Keratinocyte (primary cell): ENCODE measurements at regions not wholly inside any gene's neighbourhood (a gene's known extent, or its start where the extent isn't known, plus 50 kb on each side); places are given as distances from the start of the nearest gene placed in this dataset.

Experiments used
- EZH2 ChIP-seq: IDR thresholded peaks from one replicate; pipeline ENCODE4 v1.6.1; 2012; ENCODE audit warnings: inconsistent platforms, mild to moderate bottlenecking, low read length, moderate library complexity
- TF ChIP-seq, protein P1 (sequence below), 3 experiments: IDR thresholded peaks in 1 of 3; conservative IDR thresholded peaks in 1 of 3; optimal IDR thresholded peaks in 1 of 3; 2 replicates in 2 of 3; 3 replicates in 1 of 3; pipeline versions ENCODE3 to v1.5.1; 2011; ENCODE audit warnings: low read length in 3 of 3, mild to moderate bottlenecking in 3 of 3, moderate library complexity in 2 of 3, control low read depth in 1 of 3, inconsistent platforms in 1 of 3; ENCODE audit not compliant: insufficient read depth in 2 of 3; ENCODE audit errors: extremely low read depth in 1 of 3

DNA sequence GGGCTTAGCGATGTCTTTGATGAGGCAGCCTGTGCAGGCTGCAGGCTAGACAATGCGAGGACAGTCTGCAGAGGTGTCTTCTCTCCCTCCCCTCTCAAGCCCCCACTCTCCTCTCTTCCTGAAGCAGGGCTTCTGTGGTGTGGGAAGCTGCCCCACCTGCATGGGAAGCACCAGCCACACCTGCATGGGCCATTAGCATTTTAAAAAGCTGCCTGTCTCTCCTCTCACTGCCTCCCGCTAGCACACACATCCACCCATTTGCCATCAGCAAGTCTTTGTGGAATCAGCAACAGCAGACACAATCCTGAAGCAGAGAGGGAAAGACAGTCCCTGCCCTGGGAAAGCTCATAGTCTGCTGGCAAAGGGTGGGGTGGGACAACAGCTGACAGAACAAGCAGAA, 53.1 kb downstream of the NAV1 start:
- TF ChIP-seq, protein P1, sequence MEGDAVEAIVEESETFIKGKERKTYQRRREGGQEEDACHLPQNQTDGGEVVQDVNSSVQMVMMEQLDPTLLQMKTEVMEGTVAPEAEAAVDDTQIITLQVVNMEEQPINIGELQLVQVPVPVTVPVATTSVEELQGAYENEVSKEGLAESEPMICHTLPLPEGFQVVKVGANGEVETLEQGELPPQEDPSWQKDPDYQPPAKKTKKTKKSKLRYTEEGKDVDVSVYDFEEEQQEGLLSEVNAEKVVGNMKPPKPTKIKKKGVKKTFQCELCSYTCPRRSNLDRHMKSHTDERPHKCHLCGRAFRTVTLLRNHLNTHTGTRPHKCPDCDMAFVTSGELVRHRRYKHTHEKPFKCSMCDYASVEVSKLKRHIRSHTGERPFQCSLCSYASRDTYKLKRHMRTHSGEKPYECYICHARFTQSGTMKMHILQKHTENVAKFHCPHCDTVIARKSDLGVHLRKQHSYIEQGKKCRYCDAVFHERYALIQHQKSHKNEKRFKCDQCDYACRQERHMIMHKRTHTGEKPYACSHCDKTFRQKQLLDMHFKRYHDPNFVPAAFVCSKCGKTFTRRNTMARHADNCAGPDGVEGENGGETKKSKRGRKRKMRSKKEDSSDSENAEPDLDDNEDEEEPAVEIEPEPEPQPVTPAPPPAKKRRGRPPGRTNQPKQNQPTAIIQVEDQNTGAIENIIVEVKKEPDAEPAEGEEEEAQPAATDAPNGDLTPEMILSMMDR (optimal IDR thresholded peaks at IDR 0.05 in 1 of 3, IDR thresholded peaks at IDR 0.05 in 1 of 3, conservative IDR thresholded peaks at IDR 0.05 in 1 of 3; ENCODE audit: extremely low read depth in 1 of 3, insufficient read depth in 2 of 3, low read length in 3 of 3) = no peak
- TF ChIP-seq EZH2 = no peak
